ENCODE measurements at regions not wholly inside any gene's neighbourhood (a gene's known extent, or its start where the extent isn't known, plus 50 kb on each side); places are given as distances from the start of the nearest gene placed in this dataset.

GRCh38 chr12:92275443-92276154, 130.0 kb upstream of the BTG1 start:
- H3K4me3 ChIP-seq (replicated peaks in 1 of 2; ENCODE audit: low read depth in 1 of 2, low read length in 2 of 2) = no peak overlapping the region
- DNase-seq (ENCODE audit: low read depth, low spot score) (no peak), ATAC-seq (no peak)
- H4K20me1 ChIP-seq (ENCODE audit: insufficient read depth) = no peaks in the 10 kb centered on the region
- H3K9me3 ChIP-seq (ENCODE audit: control insufficient read depth in 1 of 2, insufficient read depth in 1 of 2, low read depth in 1 of 2, low read length in 2 of 2) = no peaks in the 10 kb centered on the region
- H3K4me2 ChIP-seq (ENCODE audit: low read length) = no peak overlapping the region
- no peak overlapping the region for H2AFZ ChIP-seq (ENCODE audit: low read depth, low read length, poor library complexity, severe bottlenecking)
- no peaks in the 10 kb centered on the region for H3K4me1 ChIP-seq (ENCODE audit: control insufficient read depth in 1 of 2, insufficient read depth in 2 of 2, low read length in 2 of 2)
- ChIA-PET RAD21 (ENCODE audit: low non-redundant PET in 1 of 2, low total read pairs in 2 of 2, uncharacterized antibody in 2 of 2, unreplicated experiment in 2 of 2) (no interaction called here), POLR2A (no interaction called here), CTCF (no interaction called here)
- no peaks in the 10 kb centered on the region for H3K36me3 ChIP-seq (ENCODE audit: control insufficient read depth in 1 of 2, insufficient read depth in 2 of 2, low read length in 2 of 2)
- H3K79me2 ChIP-seq (ENCODE audit: insufficient read depth, low read length) = no peaks in the 10 kb centered on the region
- H3K9ac ChIP-seq (ENCODE audit: low read length) = no peak overlapping the region
- no peaks in the 10 kb centered on the region for H3K27me3 ChIP-seq (ENCODE audit: insufficient read depth, low read length)
- BruUV-seq (replicated peaks) = no TSS peak
- no peak for TF ChIP-seq EZH2 (IDR thresholded peaks at IDR 0.05)
- TF ChIP-seq CBX3 (IDR thresholded peaks at IDR 0.05; ENCODE audit: low read depth) = no peak
- no peak for TF ChIP-seq POLR2A (IDR thresholded peaks at IDR 0.05; ENCODE audit: borderline replicate concordance, extremely low read depth, insufficient read depth, insufficient read length)
- no peak for TF ChIP-seq SIN3A (IDR thresholded peaks at IDR 0.05; ENCODE audit: low read depth)
- no peak for TF ChIP-seq FOSL1 (IDR thresholded peaks at IDR 0.05; ENCODE audit: low read depth)
- TF ChIP-seq SP1 (IDR thresholded peaks at IDR 0.05; ENCODE audit: low read depth) = no peak
- no peak for TF ChIP-seq SRF (IDR thresholded peaks at IDR 0.05; ENCODE audit: low read depth)
- TF ChIP-seq MAX (IDR thresholded peaks at IDR 0.05) = no peak
- TF ChIP-seq REST (IDR thresholded peaks at IDR 0.05; ENCODE audit: low read depth) = no peak
- no peak for TF ChIP-seq POLR2AphosphoS5 (IDR thresholded peaks at IDR 0.05; ENCODE audit: low read depth, low read length)
- intact Hi-C loops (cut with micrococcal nuclease) = no loop called here
- no peak overlapping the region for H3K27ac ChIP-seq (ENCODE audit: low read depth, low read length)
- H3K9me2 ChIP-seq (ENCODE audit: insufficient read depth) = no peaks in the 10 kb centered on the region

All from HCT116 (cell line).